ENCODE measurements at regions not wholly inside any gene's neighbourhood (a gene's known extent, or its start where the extent isn't known, plus 50 kb on each side); places are given as distances from the start of the nearest gene placed in this dataset.
"Not testable (repeated sequence)": the region's sequence is repeated elsewhere in the genome, so short reads cannot be mapped to it uniquely, and the experiment has no call there.

GRCh38 chr11:36751996-36752395 lies 154.0 kb upstream of the RAG2 start:
- H3K27me3 ChIP-seq (ENCODE audit: control insufficient read depth, insufficient read depth, low read length) = no peaks in the 10 kb centered on the region
- H3K9ac ChIP-seq (ENCODE audit: low read length) = no peak overlapping the region
- no peak overlapping the region for H3K27ac ChIP-seq (ENCODE audit: low read depth, low read length)
- H3K4me1 ChIP-seq (ENCODE audit: control insufficient read depth, insufficient read depth, low read length) = no peaks in the 10 kb centered on the region
- no peaks in the 10 kb centered on the region for H3K36me3 ChIP-seq (ENCODE audit: control insufficient read depth, insufficient read depth, low read length)
- no peak overlapping the region for H3K4me3 ChIP-seq (ENCODE audit: low read length)

GRCh38 chr11:36751335-36751781 lies 153.3 kb upstream of the RAG2 start:
- Histone ChIP-seq H3K27ac (ENCODE audit: low read depth, low read length) (no peak overlapping the region), H3K4me1 (ENCODE audit: control insufficient read depth, insufficient read depth, low read length) (no peaks in the 10 kb centered on the region), H3K9ac (ENCODE audit: low read length) (no peak overlapping the region), H3K36me3 (ENCODE audit: control insufficient read depth, insufficient read depth, low read length) (no peaks in the 10 kb centered on the region), H3K4me3 (ENCODE audit: low read length) (no peak overlapping the region), H3K27me3 (ENCODE audit: control insufficient read depth, insufficient read depth, low read length) (no peaks in the 10 kb centered on the region)

GRCh38 chr11:36750349-36750748 lies 152.3 kb upstream of the RAG2 start:
- Histone ChIP-seq H3K27me3 (ENCODE audit: control insufficient read depth, insufficient read depth, low read length) (no peaks in the 10 kb centered on the region), H3K9ac (ENCODE audit: low read length) (no peak overlapping the region), H3K36me3 (ENCODE audit: control insufficient read depth, insufficient read depth, low read length) (no peaks in the 10 kb centered on the region), H3K4me1 (ENCODE audit: control insufficient read depth, insufficient read depth, low read length) (no peaks in the 10 kb centered on the region), H3K27ac (ENCODE audit: low read depth, low read length) (no peak overlapping the region), H3K4me3 (ENCODE audit: low read length) (no peak overlapping the region)

DNA sequence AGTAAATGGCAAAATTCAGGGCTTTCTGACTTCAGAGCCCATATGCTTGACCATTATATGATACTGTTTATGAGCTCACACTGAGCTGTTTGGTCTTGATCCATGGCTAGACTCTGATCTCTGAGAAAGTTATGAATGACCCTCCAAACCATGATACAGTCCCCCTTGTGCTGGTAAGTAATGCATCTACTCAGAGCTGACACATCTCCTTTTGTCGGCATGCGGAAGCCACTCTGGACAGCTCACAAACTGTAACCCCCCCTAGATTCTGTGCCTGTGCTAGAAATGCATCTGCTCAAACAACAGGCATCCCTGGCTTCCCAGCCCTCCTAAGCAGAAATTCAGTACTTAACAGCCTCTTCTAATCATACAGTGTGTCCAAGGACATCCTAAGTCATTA lies 150.8 kb upstream of the RAG2 start:
- Histone ChIP-seq H3K4me1 (ENCODE audit: control insufficient read depth, insufficient read depth, low read length) (no peaks in the 10 kb centered on the region), H3K27ac (ENCODE audit: low read depth, low read length) (no peak overlapping the region), H3K27me3 (ENCODE audit: control insufficient read depth, insufficient read depth, low read length) (no peaks in the 10 kb centered on the region), H3K9ac (ENCODE audit: low read length) (no peak overlapping the region), H3K36me3 (ENCODE audit: control insufficient read depth, insufficient read depth, low read length) (no peaks in the 10 kb centered on the region), H3K4me3 (ENCODE audit: low read length) (no peak overlapping the region)

- no peaks in the 10 kb centered on the region for H3K4me1 ChIP-seq (ENCODE audit: control insufficient read depth, insufficient read depth, low read length)
- no peak overlapping the region for H3K9ac ChIP-seq (ENCODE audit: low read length)
- no peak overlapping the region for H3K4me3 ChIP-seq (ENCODE audit: low read length)
- H3K27ac ChIP-seq (ENCODE audit: low read depth, low read length) = no peak overlapping the region
- no peaks in the 10 kb centered on the region for H3K27me3 ChIP-seq (ENCODE audit: control insufficient read depth, insufficient read depth, low read length)
- H3K36me3 ChIP-seq (ENCODE audit: control insufficient read depth, insufficient read depth, low read length) = no peaks in the 10 kb centered on the region
Observed at GRCh38 chr11:36746886-36747710, 149.1 kb upstream of the RAG2 start.

DNA sequence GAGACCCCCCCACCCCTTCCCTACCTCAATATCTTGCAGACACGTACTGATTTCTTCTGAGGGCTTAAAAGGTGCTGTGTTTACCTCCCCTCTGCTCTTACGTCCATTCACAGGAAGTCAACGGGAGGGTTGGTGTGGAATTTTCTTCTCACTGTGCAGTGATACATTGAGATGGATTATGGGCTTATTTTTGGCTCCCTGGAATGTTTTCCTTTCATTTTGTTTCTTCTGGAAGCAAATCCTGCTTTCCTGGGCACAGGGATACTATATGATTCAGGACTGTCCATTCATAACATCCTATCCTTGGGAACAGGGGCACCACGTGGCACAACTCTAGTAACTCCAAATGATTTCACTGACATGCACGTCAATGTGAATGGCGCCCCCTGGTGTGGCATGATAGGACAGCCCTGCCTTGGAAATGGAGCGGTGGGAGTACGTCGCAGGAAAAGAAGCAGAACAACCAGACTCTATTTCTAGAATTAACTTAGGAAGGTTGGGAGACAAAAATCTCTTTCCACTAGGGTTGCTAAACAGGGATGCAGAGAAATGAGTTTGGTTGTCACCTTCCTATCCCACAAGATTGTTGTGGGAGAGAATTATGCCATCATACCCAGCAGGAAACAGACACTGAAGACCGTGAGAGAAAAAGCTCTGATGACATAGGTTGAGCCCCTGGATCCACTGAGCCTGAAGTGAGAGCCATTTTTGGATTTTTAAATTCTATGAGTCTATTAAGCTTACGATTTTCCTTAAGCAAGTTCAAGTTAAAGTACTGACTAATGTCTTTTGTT lies 146.5 kb upstream of the RAG2 start:
- H3K27me3 ChIP-seq (ENCODE audit: control insufficient read depth, insufficient read depth, low read length) = no peaks in the 10 kb centered on the region
- no peak overlapping the region for H3K4me3 ChIP-seq (ENCODE audit: low read length)
- no peaks in the 10 kb centered on the region for H3K36me3 ChIP-seq (ENCODE audit: control insufficient read depth, insufficient read depth, low read length)
- H3K4me1 ChIP-seq (ENCODE audit: control insufficient read depth, insufficient read depth, low read length) = no peaks in the 10 kb centered on the region
- no peak overlapping the region for H3K27ac ChIP-seq (ENCODE audit: low read depth, low read length)
- no peak overlapping the region for H3K9ac ChIP-seq (ENCODE audit: low read length)

- no peaks in the 10 kb centered on the region for H3K36me3 ChIP-seq (ENCODE audit: control insufficient read depth, insufficient read depth, low read length)
- H3K27ac ChIP-seq (ENCODE audit: low read depth, low read length) = no peak overlapping the region
- H3K4me1 ChIP-seq (ENCODE audit: control insufficient read depth, insufficient read depth, low read length) = no peaks in the 10 kb centered on the region
- no peak overlapping the region for H3K9ac ChIP-seq (ENCODE audit: low read length)
- no peaks in the 10 kb centered on the region for H3K27me3 ChIP-seq (ENCODE audit: control insufficient read depth, insufficient read depth, low read length)
- H3K4me3 ChIP-seq (ENCODE audit: low read length) = no peak overlapping the region
Observed at GRCh38 chr11:36743039-36743438, 145.0 kb upstream of the RAG2 start.

DNA sequence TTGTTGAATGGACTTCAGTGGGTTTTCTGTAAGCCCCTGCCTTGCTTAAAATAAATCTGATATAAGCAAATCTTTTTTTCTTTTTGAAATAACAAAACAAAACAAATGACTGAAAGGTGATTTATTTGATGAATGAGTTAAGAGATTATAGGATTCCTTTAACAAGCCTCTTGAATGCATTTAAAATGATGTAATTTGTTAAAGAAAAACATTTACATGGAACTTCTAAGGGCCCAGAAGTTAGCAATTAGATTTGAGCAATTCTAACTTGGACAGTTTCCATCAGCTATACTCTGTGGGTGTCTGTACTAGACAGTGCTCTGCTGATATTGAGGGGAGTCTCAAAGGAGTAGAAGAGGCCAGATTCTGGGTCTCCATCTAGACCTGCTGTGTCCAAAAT lies 143.5 kb upstream of the RAG2 start:
- H3K27me3 ChIP-seq (ENCODE audit: control insufficient read depth, insufficient read depth, low read length) = no peaks in the 10 kb centered on the region

DNA sequence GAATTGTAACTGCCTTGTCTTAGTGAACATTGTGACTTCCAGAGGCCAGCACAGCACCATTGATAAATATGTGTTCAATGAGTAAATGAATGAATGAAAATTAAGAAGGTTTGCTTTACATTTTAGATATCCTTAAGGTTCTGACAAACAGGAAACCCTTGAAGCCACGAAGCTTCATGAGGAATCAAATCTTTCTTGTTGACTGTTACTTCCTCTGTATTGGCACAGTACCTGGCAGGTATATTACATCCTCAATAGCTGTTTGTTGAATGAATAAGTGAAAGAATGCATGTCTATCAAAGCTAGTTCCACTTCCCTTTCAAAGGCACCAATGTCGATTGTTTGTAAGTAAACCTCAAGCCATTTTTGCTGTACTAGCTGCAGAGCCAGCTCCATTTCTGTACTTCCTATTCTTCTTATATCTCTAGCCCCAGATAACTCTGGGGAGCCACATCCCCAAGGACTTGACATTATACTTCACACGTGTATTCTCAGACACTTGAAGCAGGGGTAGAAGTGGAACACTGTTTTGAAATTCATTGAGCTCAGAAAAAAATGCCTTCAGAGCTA lies 140.3 kb upstream of the RAG2 start:
- H3K36me3 ChIP-seq (ENCODE audit: control insufficient read depth, insufficient read depth, low read length) = no peaks in the 10 kb centered on the region
- no peak overlapping the region for H3K27ac ChIP-seq (ENCODE audit: low read depth, low read length)
- H3K27me3 ChIP-seq (ENCODE audit: control insufficient read depth, insufficient read depth, low read length) = no peaks in the 10 kb centered on the region
- no peak overlapping the region for H3K4me3 ChIP-seq (ENCODE audit: low read length)
- H3K9ac ChIP-seq (ENCODE audit: low read length) = no peak overlapping the region
- no peaks in the 10 kb centered on the region for H3K4me1 ChIP-seq (ENCODE audit: control insufficient read depth, insufficient read depth, low read length)

More for the DNA sequence above, 143.5 kb upstream of the RAG2 start:
- Histone ChIP-seq H3K36me3 (ENCODE audit: control insufficient read depth, insufficient read depth, low read length) (no peaks in the 10 kb centered on the region), H3K4me1 (ENCODE audit: control insufficient read depth, insufficient read depth, low read length) (no peaks in the 10 kb centered on the region), H3K9ac (ENCODE audit: low read length) (no peak overlapping the region), H3K4me3 (ENCODE audit: low read length) (no peak overlapping the region), H3K27ac (ENCODE audit: low read depth, low read length) (no peak overlapping the region)

GRCh38 chr11:36736103-36736502 lies 138.1 kb upstream of the RAG2 start:
- Histone ChIP-seq H3K9ac (ENCODE audit: low read length) (no peak overlapping the region), H3K36me3 (ENCODE audit: control insufficient read depth, insufficient read depth, low read length) (no peaks in the 10 kb centered on the region), H3K27ac (ENCODE audit: low read depth, low read length) (no peak overlapping the region)

DNA sequence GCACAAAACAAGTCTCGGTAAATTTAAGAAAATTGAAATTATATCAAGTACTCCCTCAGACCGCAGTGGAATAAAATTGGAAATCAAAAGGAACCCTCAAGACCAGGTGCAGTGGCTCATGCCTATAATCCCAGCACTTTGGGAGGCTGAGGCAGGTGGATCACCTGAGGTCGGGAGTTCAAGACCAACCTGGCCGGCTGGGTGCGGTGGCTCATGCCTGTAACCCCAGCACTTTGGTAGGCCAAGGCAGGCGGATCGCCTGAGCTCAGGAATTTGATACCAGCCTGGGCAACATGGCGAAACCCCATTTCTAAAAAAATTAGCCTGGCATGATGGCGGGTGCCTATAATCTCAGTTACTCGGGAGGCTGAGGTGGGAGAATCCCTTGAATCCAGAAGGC lies 135.7 kb upstream of the RAG2 start:
- not testable (repeated sequence) for H3K4me1 ChIP-seq (ENCODE audit: control insufficient read depth, insufficient read depth, low read length); H3K9ac ChIP-seq (ENCODE audit: low read length); H3K4me3 ChIP-seq (ENCODE audit: low read length); H3K36me3 ChIP-seq (ENCODE audit: control insufficient read depth, insufficient read depth, low read length); H3K27me3 ChIP-seq (ENCODE audit: control insufficient read depth, insufficient read depth, low read length); H3K27ac ChIP-seq (ENCODE audit: low read depth, low read length)

More at GRCh38 chr11:36736103-36736502, 138.1 kb upstream of the RAG2 start:
- no peaks in the 10 kb centered on the region for H3K27me3 ChIP-seq (ENCODE audit: control insufficient read depth, insufficient read depth, low read length)
- H3K4me3 ChIP-seq (ENCODE audit: low read length) = no peak overlapping the region
- H3K4me1 ChIP-seq (ENCODE audit: control insufficient read depth, insufficient read depth, low read length) = no peaks in the 10 kb centered on the region

- no peaks in the 10 kb centered on the region for H3K27me3 ChIP-seq (ENCODE audit: control insufficient read depth, insufficient read depth, low read length)
- no peak overlapping the region for H3K9ac ChIP-seq (ENCODE audit: low read length)
- H3K36me3 ChIP-seq (ENCODE audit: control insufficient read depth, insufficient read depth, low read length) = no peaks in the 10 kb centered on the region
- no peak overlapping the region for H3K4me3 ChIP-seq (ENCODE audit: low read length)
- H3K4me1 ChIP-seq (ENCODE audit: control insufficient read depth, insufficient read depth, low read length) = no peaks in the 10 kb centered on the region
- H3K27ac ChIP-seq (ENCODE audit: low read depth, low read length) = no peak overlapping the region
Observed at GRCh38 chr11:36730761-36731160, 132.7 kb upstream of the RAG2 start.
